HAP-1 (cell line): ENCODE measurements at regions not wholly inside any gene's neighbourhood (a gene's known extent, or its start where the extent isn't known, plus 50 kb on each side); places are given as distances from the start of the nearest gene placed in this dataset.

ENCODE experiments used
- DNase-seq, 2 experiments: peaks; one replicate each; pipeline ENCODE4 v3.0.0-alpha.2; 2016 to 2020; ENCODE audit warnings: low spot score in 2 of 2
- H3K27me3 ChIP-seq: fragments of 250-450 bp; sonication (Bioruptor Pico); 2 replicates; pipeline ENCODE4 v1.5.1; 2020; ENCODE audit warnings: low read depth, mild to moderate bottlenecking, moderate library complexity
- H3K36me3 ChIP-seq: fragments of 250-450 bp; sonication (Bioruptor Pico); replicated peaks from 2 replicates; pipeline ENCODE4 v1.5.1; 2020; ENCODE audit warnings: mild to moderate bottlenecking
- H3K4me1 ChIP-seq: fragments of 250-450 bp; sonication (Bioruptor Pico); 2 replicates; pipeline ENCODE4 v1.5.1; 2020; ENCODE audit warnings: mild to moderate bottlenecking
- H3K4me3 ChIP-seq: fragments of 250-450 bp; sonication (Bioruptor Pico); 2 replicates; pipeline ENCODE4 v1.5.1; 2020; ENCODE audit warnings: mild to moderate bottlenecking, moderate library complexity
- H3K9me3 ChIP-seq: fragments of 250-450 bp; sonication (Bioruptor Pico); 2 replicates; pipeline ENCODE4 v1.5.1; 2020; ENCODE audit warnings: mild to moderate bottlenecking, moderate library complexity
- in situ Hi-C: fragments of 300-500 bp; cut with MboI; formaldehyde crosslinking; loops from 3 replicates; pipeline ENCODE4 v1.14.3; 2020; ENCODE audit warnings: low sequenced_read_pairs, inconsistent platforms, mixed read lengths

GRCh38 chr5:52356311-52356918, 431.3 kb upstream of the ITGA1 start:
- Histone ChIP-seq H3K9me3 (no peaks in the 10 kb centered on the region), H3K36me3 (no peaks in the 10 kb centered on the region), H3K4me1 (peaks cover 10% of the 10 kb centered on the region), H3K27me3 (no peaks in the 10 kb centered on the region), H3K4me3 (no peak overlapping the region)
- in situ Hi-C loops = loop anchor here (25.0 kb wide), 2 partner anchors 306 to 1394 kb away; no protein-coding TSS in a partner anchor
- DNase-seq = peak in 1 of 2 experiments; percentile 53

DNA sequence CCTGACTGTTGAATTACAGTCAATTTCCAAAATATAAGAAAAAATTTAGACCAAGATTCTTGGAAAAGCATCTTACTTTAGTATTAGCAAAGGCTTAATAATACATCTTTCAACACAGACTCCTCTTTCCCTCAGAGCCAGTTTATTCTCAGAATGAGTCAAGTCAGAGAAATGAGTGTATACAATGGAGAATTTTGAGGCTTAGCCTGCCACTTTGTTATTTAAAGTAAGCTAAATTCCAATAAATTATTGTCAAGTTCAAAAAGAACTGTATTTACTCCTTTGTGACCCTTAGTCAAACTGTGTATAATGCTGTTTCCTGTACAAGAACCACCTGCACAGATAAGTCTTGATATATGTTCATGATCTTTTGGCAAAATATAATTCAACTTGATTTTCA, 428.5 kb upstream of the ITGA1 start:
- peaks cover 10% of the 10 kb centered on the region for H3K4me1 ChIP-seq
- no peak overlapping the region for H3K4me3 ChIP-seq
- H3K9me3 ChIP-seq = no peaks in the 10 kb centered on the region
- DNase-seq = peak in 1 of 2 experiments; percentile 92
- H3K27me3 ChIP-seq = no peaks in the 10 kb centered on the region
- in situ Hi-C loops = loop anchor here (25.0 kb wide), 2 partner anchors 303 to 1397 kb away; no protein-coding TSS in a partner anchor
- H3K36me3 ChIP-seq = no peaks in the 10 kb centered on the region

DNA sequence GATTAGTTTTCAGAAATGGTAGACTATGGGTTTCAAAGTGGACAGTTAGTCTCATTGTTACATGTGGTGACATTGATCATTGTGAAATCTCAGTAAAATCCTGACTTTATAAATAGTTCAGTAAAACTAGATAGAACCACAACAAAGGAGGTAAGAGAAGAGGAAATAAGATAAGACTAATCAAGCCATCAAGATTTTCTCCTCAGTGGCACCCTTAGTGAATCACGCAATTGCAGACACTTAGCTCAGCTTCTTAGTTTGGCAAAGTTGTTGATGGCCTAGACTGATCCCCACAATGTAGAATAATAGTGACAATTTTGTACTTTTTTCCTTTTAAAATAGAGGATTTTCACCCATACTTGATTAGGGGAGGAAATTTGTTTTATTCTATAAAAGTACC, 426.7 kb upstream of the ITGA1 start:
- Histone ChIP-seq H3K9me3 (no peaks in the 10 kb centered on the region), H3K36me3 (no peaks in the 10 kb centered on the region), H3K4me1 (peaks cover 10% of the 10 kb centered on the region), H3K27me3 (no peaks in the 10 kb centered on the region), H3K4me3 (no peak overlapping the region)
- DNase-seq = no peak
- in situ Hi-C loops = loop anchor here (25.0 kb wide), 2 partner anchors 301 to 1399 kb away; no protein-coding TSS in a partner anchor

- no peaks in the 10 kb centered on the region for H3K27me3 ChIP-seq
- DNase-seq = no peak
- in situ Hi-C loops = loop anchor here (25.0 kb wide), 2 partner anchors 288 to 1412 kb away; no protein-coding TSS in a partner anchor
- no peaks in the 10 kb centered on the region for H3K36me3 ChIP-seq
- H3K4me3 ChIP-seq = no peak overlapping the region
- H3K9me3 ChIP-seq = no peaks in the 10 kb centered on the region
- H3K4me1 ChIP-seq = peaks cover 6% of the 10 kb centered on the region; the same call in 1 of the 2 replicates
Observed at GRCh38 chr5:52374286-52374685, 413.4 kb upstream of the ITGA1 start.

- Histone ChIP-seq H3K36me3 (no peaks in the 10 kb centered on the region), H3K4me3 (no peak overlapping the region), H3K27me3 (no peaks in the 10 kb centered on the region), H3K4me1 (peaks cover 6% of the 10 kb centered on the region; the same call in 1 of the 2 replicates), H3K9me3 (no peaks in the 10 kb centered on the region)
- in situ Hi-C loops = no loop called here
- DNase-seq = peak in 1 of 2 experiments; percentile 29
Observed at GRCh38 chr5:52375969-52376368, 411.7 kb upstream of the ITGA1 start.

GRCh38 chr5:52376592-52376991, 411.1 kb upstream of the ITGA1 start:
- in situ Hi-C loops = no loop called here
- no peaks in the 10 kb centered on the region for H3K27me3 ChIP-seq
- H3K4me3 ChIP-seq = no peak overlapping the region
- peaks cover 6% of the 10 kb centered on the region; the same call in 1 of the 2 replicates for H3K4me1 ChIP-seq
- H3K36me3 ChIP-seq = no peaks in the 10 kb centered on the region
- no peaks in the 10 kb centered on the region for H3K9me3 ChIP-seq
- peak in 1 of 2 experiments; percentile 48 for DNase-seq

DNA sequence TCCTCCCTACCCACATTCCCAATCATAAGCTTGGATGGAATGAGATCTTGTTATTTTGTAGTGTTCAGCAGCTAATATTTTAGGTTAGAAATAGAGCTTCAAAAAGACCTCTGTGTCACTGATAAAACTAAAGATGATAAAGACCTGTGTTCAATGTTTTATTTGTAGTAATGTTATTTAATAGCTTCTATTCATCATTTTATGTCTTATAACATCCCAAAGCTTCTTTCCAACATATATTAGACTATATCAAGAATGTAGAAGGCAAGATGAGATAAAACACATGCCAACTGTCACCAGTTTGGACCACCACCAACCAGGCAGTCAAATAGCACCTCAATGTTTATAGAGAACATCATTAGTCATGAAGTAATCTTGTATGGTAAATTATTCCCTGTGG, 409.5 kb upstream of the ITGA1 start:
- H3K27me3 ChIP-seq = no peaks in the 10 kb centered on the region
- in situ Hi-C loops = no loop called here
- H3K36me3 ChIP-seq = no peaks in the 10 kb centered on the region
- peaks cover 6% of the 10 kb centered on the region; the same call in 1 of the 2 replicates for H3K4me1 ChIP-seq
- no peak for DNase-seq
- no peak overlapping the region for H3K4me3 ChIP-seq
- H3K9me3 ChIP-seq = no peaks in the 10 kb centered on the region

- Histone ChIP-seq H3K9me3 (no peaks in the 10 kb centered on the region), H3K36me3 (no peaks in the 10 kb centered on the region), H3K4me1 (no peaks in the 10 kb centered on the region), H3K27me3 (no peaks in the 10 kb centered on the region), H3K4me3 (no peak overlapping the region)
- in situ Hi-C loops = no loop called here
- no peak for DNase-seq
Observed at GRCh38 chr5:52388349-52388748, 399.4 kb upstream of the ITGA1 start.

- H3K4me3 ChIP-seq = no peak overlapping the region
- no peaks in the 10 kb centered on the region for H3K36me3 ChIP-seq
- no peaks in the 10 kb centered on the region for H3K9me3 ChIP-seq
- no peaks in the 10 kb centered on the region for H3K27me3 ChIP-seq
- no peak for DNase-seq
- in situ Hi-C loops = no loop called here
- peaks cover 13% of the 10 kb centered on the region for H3K4me1 ChIP-seq
Observed at GRCh38 chr5:52392321-52392720, 395.4 kb upstream of the ITGA1 start.

- H3K27me3 ChIP-seq = no peaks in the 10 kb centered on the region
- in situ Hi-C loops = no loop called here
- no peak for DNase-seq
- H3K36me3 ChIP-seq = no peaks in the 10 kb centered on the region
- H3K4me1 ChIP-seq = no peaks in the 10 kb centered on the region
- H3K4me3 ChIP-seq = no peak overlapping the region
- no peaks in the 10 kb centered on the region for H3K9me3 ChIP-seq
Observed at GRCh38 chr5:52409835-52410234, 377.9 kb upstream of the ITGA1 start.

DNA sequence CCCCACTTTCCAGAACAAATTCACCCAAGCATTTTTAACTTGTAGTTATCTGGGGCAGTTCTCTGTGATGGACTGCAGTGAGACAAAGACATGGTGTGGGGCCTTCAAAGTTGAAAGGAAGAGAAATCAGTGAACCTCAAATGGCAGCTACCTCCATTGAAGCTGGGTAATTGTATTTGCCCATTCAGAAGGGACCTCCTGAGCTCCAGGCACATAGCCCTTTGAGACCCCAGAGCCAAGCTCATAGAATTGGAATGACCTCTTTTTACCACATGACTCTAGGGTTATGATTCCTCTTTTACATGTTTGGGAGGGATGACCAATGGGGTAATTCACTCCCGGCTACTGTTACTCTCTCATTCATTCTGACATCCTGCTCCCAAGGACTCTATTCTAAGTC, 368.4 kb upstream of the ITGA1 start:
- Histone ChIP-seq H3K9me3 (no peaks in the 10 kb centered on the region), H3K4me3 (no peak overlapping the region), H3K4me1 (no peaks in the 10 kb centered on the region), H3K27me3 (no peaks in the 10 kb centered on the region), H3K36me3 (no peaks in the 10 kb centered on the region)
- in situ Hi-C loops = no loop called here
- no peak for DNase-seq

DNA sequence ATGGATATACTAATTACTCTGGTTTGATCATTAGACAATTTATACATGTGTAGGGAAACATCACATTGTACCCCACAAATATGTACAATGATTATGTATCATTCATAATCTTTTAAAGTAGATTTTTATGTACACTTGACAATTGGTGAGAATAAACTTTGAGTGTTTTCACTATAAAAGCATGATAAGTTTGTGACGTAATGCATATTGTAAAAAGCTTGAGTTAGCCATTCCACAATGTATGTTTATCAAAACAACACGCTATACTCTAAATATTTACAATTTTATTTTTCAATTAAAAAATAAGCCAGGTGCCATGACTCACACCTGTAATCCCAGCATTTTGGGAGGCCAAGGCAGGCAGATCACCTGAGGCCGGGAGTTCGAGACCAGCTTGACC, 360.1 kb upstream of the ITGA1 start:
- no peaks in the 10 kb centered on the region for H3K4me1 ChIP-seq
- no peaks in the 10 kb centered on the region for H3K27me3 ChIP-seq
- H3K9me3 ChIP-seq = no peaks in the 10 kb centered on the region
- in situ Hi-C loops = no loop called here
- no peaks in the 10 kb centered on the region for H3K36me3 ChIP-seq
- no peak for DNase-seq
- H3K4me3 ChIP-seq = no peak overlapping the region

- no peaks in the 10 kb centered on the region for H3K27me3 ChIP-seq
- H3K4me1 ChIP-seq = no peaks in the 10 kb centered on the region
- in situ Hi-C loops = no loop called here
- DNase-seq = no peak
- H3K4me3 ChIP-seq = no peak overlapping the region
- H3K9me3 ChIP-seq = no peaks in the 10 kb centered on the region
- no peaks in the 10 kb centered on the region for H3K36me3 ChIP-seq
Observed at GRCh38 chr5:52428977-52429489, 358.7 kb upstream of the ITGA1 start.

DNA sequence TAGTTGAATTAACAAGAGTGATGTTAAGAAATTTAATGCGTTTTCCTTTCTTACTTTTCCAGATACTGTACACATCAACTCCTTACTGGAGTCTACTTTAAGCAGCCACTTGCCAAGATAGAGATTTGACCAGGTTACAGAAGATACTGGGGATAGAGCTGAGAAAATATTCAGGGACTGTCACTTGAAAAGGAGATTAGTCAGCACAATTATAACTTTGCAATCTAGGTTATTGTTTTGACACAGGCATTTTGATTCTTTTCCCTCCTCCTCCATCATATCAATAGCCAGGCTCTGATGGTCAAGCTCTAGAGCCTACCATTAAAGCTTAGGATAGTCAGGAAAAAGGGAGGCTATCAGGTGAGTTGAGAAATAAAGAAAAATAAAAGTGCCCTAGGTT, 345.9 kb upstream of the ITGA1 start:
- no peak for DNase-seq
- no peaks in the 10 kb centered on the region for H3K36me3 ChIP-seq
- H3K4me3 ChIP-seq = no peak overlapping the region
- H3K27me3 ChIP-seq = no peaks in the 10 kb centered on the region
- no peaks in the 10 kb centered on the region for H3K4me1 ChIP-seq
- in situ Hi-C loops = no loop called here
- H3K9me3 ChIP-seq = no peaks in the 10 kb centered on the region
